Spleen (tissue), 7 donors: ENCODE measurements at regions not wholly inside any gene's neighbourhood (a gene's known extent, or its start where the extent isn't known, plus 50 kb on each side); places are given as distances from the start of the nearest gene placed in this dataset.

Source experiments
- CTCF ChIP-seq, 11 experiments: fragments of 200-600 bp in 7 of 11; fragments of 450-650 bp in 4 of 11; sonication (generic) in 4 of 11; IDR thresholded peaks in 8 of 11; conservative IDR thresholded peaks in 3 of 11; 1 replicate in 7 of 11; 2 replicates in 4 of 11; pipeline versions ENCODE4 v1.4.0 to v1.8.0; 2016 to 2021; ENCODE audit warnings: antibody characterized with exemption in 11 of 11, inconsistent platforms in 4 of 11, mild to moderate bottlenecking in 1 of 11
- POLR2AphosphoS5 ChIP-seq, 3 donors: sonication (generic); formaldehyde crosslinking; IDR thresholded peaks; one replicate each; pipeline ENCODE4 v1.5.1; 2017; ENCODE audit warnings: antibody characterized with exemption in 3 of 3
- donor health status: DM: no; HTN: no; CAD: no; lungs with moderate emphysema.
- donor health status: DM: no; HTN: no; CAD: no.
- donor health status: DM: no; HTN: no; CAD: no.

- TF ChIP-seq CTCF (IDR thresholded peaks at IDR 0.05 in 8 of 11, conservative IDR thresholded peaks at IDR 0.05 in 3 of 11) (no peak), POLR2AphosphoS5 (IDR thresholded peaks at IDR 0.05) (no peak)
Observed at GRCh38 chr9:109981091-109981490, 201.1 kb downstream of the PALM2AKAP2 start.
